ENCODE measurements at regions not wholly inside any gene's neighbourhood (a gene's known extent, or its start where the extent isn't known, plus 50 kb on each side); places are given as distances from the start of the nearest gene placed in this dataset.
A peak's percentile ranks its signal among the peaks of the same experiment; 100 is the strongest.

GRCh38 chr3:194801461-194802432 is 116.1 kb downstream of the FAM43A start:
- no peaks in the 10 kb centered on the region for H3K36me3 ChIP-seq (ENCODE audit: control insufficient read depth, insufficient read depth, low read length)
- TF ChIP-seq CTCF (IDR thresholded peaks at IDR 0.05; ENCODE audit: insufficient read depth, low read length, poor library complexity, severe bottlenecking): no peak

GRCh38 chr3:194804796-194805195 is 119.1 kb downstream of the FAM43A start:
- peaks cover 38% of the 10 kb centered on the region for H3K27me3 ChIP-seq (ENCODE audit: control insufficient read depth, insufficient read depth, low read length)
- no peak for DNase-seq (ENCODE audit: low read depth)
- no peaks in the 10 kb centered on the region for H3K36me3 ChIP-seq (ENCODE audit: control insufficient read depth, insufficient read depth, low read length)
- no peak overlapping the region for H3K4me3 ChIP-seq (ENCODE audit: low read depth, low read length)
- no peak for TF ChIP-seq CTCF (IDR thresholded peaks at IDR 0.05; ENCODE audit: insufficient read depth, low read length, poor library complexity, severe bottlenecking)

More at GRCh38 chr3:194801461-194802432, 116.1 kb downstream of the FAM43A start:
- Histone ChIP-seq H3K27me3 (ENCODE audit: control insufficient read depth, insufficient read depth, low read length) (peaks cover 36% of the 10 kb centered on the region), H3K4me3 (ENCODE audit: low read depth, low read length) (no peak overlapping the region)
- DNase-seq (ENCODE audit: low read depth): no peak

- no peaks in the 10 kb centered on the region for H3K36me3 ChIP-seq (ENCODE audit: control insufficient read depth, insufficient read depth, low read length)
- H3K27me3 ChIP-seq (ENCODE audit: control insufficient read depth, insufficient read depth, low read length): peaks cover 33% of the 10 kb centered on the region
- TF ChIP-seq CTCF (IDR thresholded peaks at IDR 0.05; ENCODE audit: insufficient read depth, low read length, poor library complexity, severe bottlenecking): no peak
- H3K4me3 ChIP-seq (ENCODE audit: low read depth, low read length): no peak overlapping the region
- DNase-seq (ENCODE audit: low read depth): no peak
Measured at GRCh38 chr3:194805546-194805945, 119.9 kb downstream of the FAM43A start.

- TF ChIP-seq CTCF (IDR thresholded peaks at IDR 0.05; ENCODE audit: insufficient read depth, low read length, poor library complexity, severe bottlenecking): no peak
- DNase-seq (ENCODE audit: low read depth): no peak
- Histone ChIP-seq H3K4me3 (ENCODE audit: low read depth, low read length) (no peak overlapping the region), H3K27me3 (ENCODE audit: control insufficient read depth, insufficient read depth, low read length) (peaks cover 23% of the 10 kb centered on the region), H3K36me3 (ENCODE audit: control insufficient read depth, insufficient read depth, low read length) (no peaks in the 10 kb centered on the region)
Measured at GRCh38 chr3:194806991-194807630, 121.4 kb downstream of the FAM43A start.

GRCh38 chr3:194808640-194809097 is 123.0 kb downstream of the FAM43A start:
- H3K4me3 ChIP-seq (ENCODE audit: low read depth, low read length): no peak overlapping the region
- no peak for TF ChIP-seq CTCF (IDR thresholded peaks at IDR 0.05; ENCODE audit: insufficient read depth, low read length, poor library complexity, severe bottlenecking)
- no peaks in the 10 kb centered on the region for H3K36me3 ChIP-seq (ENCODE audit: control insufficient read depth, insufficient read depth, low read length)
- DNase-seq (ENCODE audit: low read depth): peak; percentile 1
- H3K27me3 ChIP-seq (ENCODE audit: control insufficient read depth, insufficient read depth, low read length): peaks cover 22% of the 10 kb centered on the region
